Mammary epithelial cell (primary cell): ENCODE measurements at regions not wholly inside any gene's neighbourhood (a gene's known extent, or its start where the extent isn't known, plus 50 kb on each side); places are given as distances from the start of the nearest gene placed in this dataset.

Experiments
- EZH2 ChIP-seq: IDR thresholded peaks from 2 replicates; pipeline ENCODE4 v1.6.1; 2012; ENCODE audit warnings: low read length, inconsistent platforms, borderline replicate concordance
- TF ChIP-seq, protein P1 (sequence below), 2 donors: IDR thresholded peaks in 1 of 2; conservative IDR thresholded peaks in 1 of 2; 2 replicates each; pipeline ENCODE4 v1.5.1; 2011 to 2012; ENCODE audit warnings: inconsistent platforms in 2 of 2, low read length in 2 of 2, mild to moderate bottlenecking in 2 of 2, control low read depth in 1 of 2, low read depth in 1 of 2; ENCODE audit not compliant: insufficient read depth in 1 of 2; ENCODE audit errors: extremely low read depth in 1 of 2

DNA sequence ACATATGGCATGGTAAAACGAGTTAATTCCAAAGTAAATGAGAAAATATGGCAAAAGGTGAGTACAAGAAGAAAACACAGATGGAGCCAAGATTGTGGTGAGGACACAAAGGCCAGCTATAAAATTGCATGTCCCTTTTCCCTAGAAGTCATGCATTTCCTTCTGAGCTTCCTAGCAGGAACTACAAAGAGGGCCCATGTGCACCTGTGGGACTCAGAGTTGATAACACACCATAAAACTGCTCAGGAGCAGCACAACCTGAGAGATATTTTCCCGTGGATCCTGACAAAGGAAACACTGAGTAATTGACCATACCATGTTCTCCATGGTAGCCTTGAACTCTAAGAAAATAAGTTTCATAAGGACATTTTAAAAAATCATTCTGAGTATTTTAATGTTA lies 228.3 kb downstream of the DLEU7 start:
- TF ChIP-seq, protein P1, sequence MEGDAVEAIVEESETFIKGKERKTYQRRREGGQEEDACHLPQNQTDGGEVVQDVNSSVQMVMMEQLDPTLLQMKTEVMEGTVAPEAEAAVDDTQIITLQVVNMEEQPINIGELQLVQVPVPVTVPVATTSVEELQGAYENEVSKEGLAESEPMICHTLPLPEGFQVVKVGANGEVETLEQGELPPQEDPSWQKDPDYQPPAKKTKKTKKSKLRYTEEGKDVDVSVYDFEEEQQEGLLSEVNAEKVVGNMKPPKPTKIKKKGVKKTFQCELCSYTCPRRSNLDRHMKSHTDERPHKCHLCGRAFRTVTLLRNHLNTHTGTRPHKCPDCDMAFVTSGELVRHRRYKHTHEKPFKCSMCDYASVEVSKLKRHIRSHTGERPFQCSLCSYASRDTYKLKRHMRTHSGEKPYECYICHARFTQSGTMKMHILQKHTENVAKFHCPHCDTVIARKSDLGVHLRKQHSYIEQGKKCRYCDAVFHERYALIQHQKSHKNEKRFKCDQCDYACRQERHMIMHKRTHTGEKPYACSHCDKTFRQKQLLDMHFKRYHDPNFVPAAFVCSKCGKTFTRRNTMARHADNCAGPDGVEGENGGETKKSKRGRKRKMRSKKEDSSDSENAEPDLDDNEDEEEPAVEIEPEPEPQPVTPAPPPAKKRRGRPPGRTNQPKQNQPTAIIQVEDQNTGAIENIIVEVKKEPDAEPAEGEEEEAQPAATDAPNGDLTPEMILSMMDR (conservative IDR thresholded peaks at IDR 0.05 in 1 of 2, IDR thresholded peaks at IDR 0.05 in 1 of 2; ENCODE audit: extremely low read depth in 1 of 2, insufficient read depth in 1 of 2, low read depth in 1 of 2, low read length in 2 of 2), result no peak
- no peak for TF ChIP-seq EZH2
